ENCODE measurements at regions not wholly inside any gene's neighbourhood (a gene's known extent, or its start where the extent isn't known, plus 50 kb on each side); places are given as distances from the start of the nearest gene placed in this dataset.

DNA sequence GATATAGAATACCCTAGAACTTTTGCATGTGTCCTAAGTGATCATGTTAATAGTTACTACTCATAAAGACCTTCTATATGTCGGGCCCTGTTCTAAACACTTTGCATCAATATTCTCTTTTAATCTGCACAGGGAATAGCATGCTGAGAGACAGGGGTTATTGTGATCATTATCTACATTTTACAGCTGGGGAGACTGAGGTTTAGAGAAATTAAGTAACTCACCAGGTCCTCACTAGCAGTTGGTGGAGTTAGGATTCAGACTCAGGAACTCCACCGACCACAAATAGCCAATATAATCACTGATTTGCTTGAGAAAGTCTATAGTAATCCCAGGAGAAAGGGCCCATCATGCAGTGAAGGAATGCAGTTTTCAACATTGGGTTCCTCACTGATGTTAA lies 111.2 kb upstream of the ADO start:
- Histone ChIP-seq H3K27ac (ENCODE audit: insufficient read length, low read depth, low read length) (no peak overlapping the region), H3K9ac (ENCODE audit: extremely low read depth, insufficient read length, low read length) (no peak overlapping the region)

More for the DNA sequence above, 111.2 kb upstream of the ADO start:
- no CpG with 5 or more reads among the region's 2 CpGs for WGBS (ENCODE audit: extremely low coverage, insufficient read length, low lambda C conversion rate)
- no peak overlapping the region for H2AFZ ChIP-seq (ENCODE audit: low read length)
- peaks cover 5% of the 10 kb centered on the region; the same call in 1 of the 2 replicates for H3K4me1 ChIP-seq (ENCODE audit: insufficient read depth, low read length)
- H3K27me3 ChIP-seq (ENCODE audit: insufficient read depth, low read length): no peaks in the 10 kb centered on the region
- no peak overlapping the region for H3K18ac ChIP-seq (ENCODE audit: insufficient read length, low read depth, low read length)
- H3K27ac Mint-ChIP-seq: no peak overlapping the region
- H2BK5ac ChIP-seq (ENCODE audit: insufficient read length, low read length): no peak overlapping the region
- peaks cover 31 to 42% of the 10 kb centered on the region in 2 experiments for H3K4me1 Mint-ChIP-seq
- no peak for DNase-seq
- H3T11ph ChIP-seq (ENCODE audit: low read length): no peak overlapping the region
- peaks cover 0 to 2% (median 0%) of the 10 kb centered on the region in 3 experiments; a peak in 3 of 7 replicates for H3K36me3 Mint-ChIP-seq (ENCODE audit: insufficient read depth in 1 of 3, low read depth in 3 of 3)
- no peaks in the 10 kb centered on the region for H3K9me3 ChIP-seq (ENCODE audit: control insufficient read depth, low read depth, low read length)
- no peak overlapping the region for H2BK20ac ChIP-seq (ENCODE audit: low read depth, low read length, poor library complexity, severe bottlenecking)
- no peak overlapping the region for H4K5ac ChIP-seq (ENCODE audit: insufficient read length, low read depth, low read length)
- H4K91ac ChIP-seq (ENCODE audit: insufficient read length, low read depth, low read length): no peak overlapping the region
- H2AK5ac ChIP-seq (ENCODE audit: insufficient read length, low read length): no peak overlapping the region
- no peak overlapping the region for H3K14ac ChIP-seq (ENCODE audit: insufficient read depth, low read length)
- H3K4me3 Mint-ChIP-seq: no peak overlapping the region
- no peak overlapping the region for H2BK120ac ChIP-seq (ENCODE audit: low read depth, low read length, poor library complexity, severe bottlenecking)
- H2BK15ac ChIP-seq (ENCODE audit: low read depth, low read length): no peak overlapping the region
- H3K4ac ChIP-seq (ENCODE audit: low read depth, low read length): no peak overlapping the region
- no peaks in the 10 kb centered on the region for H3K27me3 Mint-ChIP-seq (ENCODE audit: low read depth)
- no peak overlapping the region for H4K8ac ChIP-seq (replicated peaks; ENCODE audit: insufficient read length, low read depth, low read length)
- no peak overlapping the region for H3K56ac ChIP-seq (ENCODE audit: insufficient read length, low read depth, low read length)
- H3K79me1 ChIP-seq (ENCODE audit: insufficient read depth, low read depth, low read length, poor library complexity, severe bottlenecking): no peaks in the 10 kb centered on the region
- H3K9me3 Mint-ChIP-seq: peaks cover 1 to 3% of the 10 kb centered on the region in 2 experiments; a peak in 4 of 5 replicates
- no peaks in the 10 kb centered on the region for H3K23me2 ChIP-seq (ENCODE audit: insufficient read length, low read depth, low read length, poor library complexity, severe bottlenecking)
- H3K23ac ChIP-seq (ENCODE audit: insufficient read length, low read depth, low read length): no peak overlapping the region
- TF ChIP-seq, protein P1, sequence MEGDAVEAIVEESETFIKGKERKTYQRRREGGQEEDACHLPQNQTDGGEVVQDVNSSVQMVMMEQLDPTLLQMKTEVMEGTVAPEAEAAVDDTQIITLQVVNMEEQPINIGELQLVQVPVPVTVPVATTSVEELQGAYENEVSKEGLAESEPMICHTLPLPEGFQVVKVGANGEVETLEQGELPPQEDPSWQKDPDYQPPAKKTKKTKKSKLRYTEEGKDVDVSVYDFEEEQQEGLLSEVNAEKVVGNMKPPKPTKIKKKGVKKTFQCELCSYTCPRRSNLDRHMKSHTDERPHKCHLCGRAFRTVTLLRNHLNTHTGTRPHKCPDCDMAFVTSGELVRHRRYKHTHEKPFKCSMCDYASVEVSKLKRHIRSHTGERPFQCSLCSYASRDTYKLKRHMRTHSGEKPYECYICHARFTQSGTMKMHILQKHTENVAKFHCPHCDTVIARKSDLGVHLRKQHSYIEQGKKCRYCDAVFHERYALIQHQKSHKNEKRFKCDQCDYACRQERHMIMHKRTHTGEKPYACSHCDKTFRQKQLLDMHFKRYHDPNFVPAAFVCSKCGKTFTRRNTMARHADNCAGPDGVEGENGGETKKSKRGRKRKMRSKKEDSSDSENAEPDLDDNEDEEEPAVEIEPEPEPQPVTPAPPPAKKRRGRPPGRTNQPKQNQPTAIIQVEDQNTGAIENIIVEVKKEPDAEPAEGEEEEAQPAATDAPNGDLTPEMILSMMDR (conservative IDR thresholded peaks at IDR 0.05): no peak
- no peaks in the 10 kb centered on the region for H4K20me1 ChIP-seq (ENCODE audit: control insufficient read depth, insufficient read depth, insufficient read length)
- H3K4me2 ChIP-seq (ENCODE audit: insufficient read depth, insufficient read length, low read length): no peak overlapping the region
- H3K79me2 ChIP-seq (ENCODE audit: insufficient read depth, low read length): no peaks in the 10 kb centered on the region
- H2BK12ac ChIP-seq (ENCODE audit: insufficient read length, low read depth, low read length): no peak overlapping the region

All from H9 (cell line).